Upper lobe of left lung (tissue), 6 donors: ENCODE measurements at regions not wholly inside any gene's neighbourhood (a gene's known extent, or its start where the extent isn't known, plus 50 kb on each side); places are given as distances from the start of the nearest gene placed in this dataset.

Experiments used
- ATAC-seq, 2 donors: fragments of 200-7000 bp; cut with Tn5 transposase; one replicate each; pipeline ENCODE4 v1.9.1; 2022; ENCODE audit warnings: mild to moderate bottlenecking in 2 of 2, moderate library complexity in 2 of 2; ENCODE audit not compliant: low FRiP score in 2 of 2
- DNase-seq, 2 donors: peaks; one replicate each; pipeline ENCODE4 v3.0.0-alpha.2; 2019 to 2020
- H3K27ac ChIP-seq, 4 donors: fragments of 200-600 bp; sonication (generic); one replicate each; pipeline ENCODE4 v1.5.1; 2016 to 2019
- H3K27me3 ChIP-seq, 4 donors: fragments of 200-600 bp; sonication (generic); one replicate each; pipeline ENCODE4 v1.5.1; 2017 to 2019
- H3K36me3 ChIP-seq, 4 donors: fragments of 200-600 bp; sonication (generic); one replicate each; pipeline ENCODE4 v1.5.1; 2016 to 2019
- H3K4me1 ChIP-seq, 4 donors: fragments of 200-600 bp; sonication (generic); one replicate each; pipeline ENCODE4 v1.5.1; 2018 to 2019
- H3K4me3 ChIP-seq, 4 donors: fragments of 200-600 bp; sonication (generic); one replicate each; pipeline ENCODE4 v1.5.1; 2017 to 2019; ENCODE audit warnings: mild to moderate bottlenecking in 2 of 4, moderate library complexity in 1 of 4
- H3K9me3 ChIP-seq, 4 donors: fragments of 200-600 bp; sonication (generic); one replicate each; pipeline ENCODE4 v1.5.1; 2018 to 2019
- EP300 ChIP-seq, 4 donors: sonication (generic); formaldehyde crosslinking; IDR thresholded peaks; one replicate each; pipeline ENCODE4 v1.5.1; 2017; ENCODE audit warnings: antibody characterized with exemption in 4 of 4, control low read depth in 2 of 4
- POLR2A ChIP-seq, 4 donors: fragments of 450-650 bp; IDR thresholded peaks; one replicate each; pipeline ENCODE4 v1.5.1; 2016 to 2017; ENCODE audit warnings: antibody characterized with exemption in 4 of 4, mild to moderate bottlenecking in 2 of 4
- POLR2AphosphoS5 ChIP-seq, 2 donors: sonication (generic); formaldehyde crosslinking; IDR thresholded peaks; one replicate each; pipeline ENCODE4 v1.5.1; 2017; ENCODE audit warnings: antibody characterized with exemption in 2 of 2
- WGBS, 2 donors: methylation state at CpG; one replicate each; pipeline ENCODE4 v1.1.5; 2017 to 2018; 5-methylcytosine and 5-hydroxymethylcytosine counted together
- TF ChIP-seq, protein P1 (sequence below), 6 experiments: fragments of 450-650 bp in 4 of 6; fragments of 200-600 bp in 2 of 6; sonication (generic) in 2 of 6; IDR thresholded peaks; one replicate each; pipeline ENCODE4 v1.5.1; 2016 to 2019; ENCODE audit warnings: antibody characterized with exemption in 6 of 6
- donor health status: DM: no; HTN: no; CAD: no; lungs with moderate emphysema.
- donor health status: DM: no; HTN: yes; CAD: no; lungs with severe emphysema.

DNA sequence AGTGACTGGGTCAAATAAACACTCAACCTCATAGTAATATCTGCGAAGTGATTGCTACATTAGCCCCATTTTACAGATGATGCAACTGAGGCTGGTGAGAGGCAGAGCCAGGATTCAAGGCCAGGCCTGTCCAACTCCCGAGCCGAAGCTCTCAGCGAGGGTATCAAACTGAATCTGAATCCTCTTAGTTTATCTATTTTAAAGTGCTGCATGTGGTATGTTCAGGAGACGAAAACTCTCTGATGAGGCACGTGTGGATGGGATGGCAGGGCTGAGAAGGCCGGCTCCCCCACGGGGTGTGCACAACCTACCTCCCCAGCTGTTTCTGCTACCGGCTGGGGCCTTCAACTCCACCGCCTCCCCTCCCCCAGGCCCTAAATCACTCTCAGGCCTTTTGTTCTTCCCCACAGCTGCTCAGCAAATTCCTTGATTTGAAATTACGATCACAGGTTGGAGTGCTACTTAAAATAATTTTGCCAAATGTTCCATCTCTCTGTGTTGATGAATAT is 171.8 kb downstream of the TOMM20 start:
- Histone ChIP-seq H3K27me3 (no peaks in the 10 kb centered on the region), H3K9me3 (no peaks in the 10 kb centered on the region), H3K27ac (peak overlapping the region in 2 of 4 donors; percentile 60 to 85), H3K4me1 (peaks cover 41 to 67% (median 49%) of the 10 kb centered on the region in 4 donors), H3K36me3 (no peaks in the 10 kb centered on the region), H3K4me3 (no peak overlapping the region)
- 79 to 86% methylated on average over 11 of the region's 11 CpGs for WGBS, 2 donors
- TF ChIP-seq, protein P1, sequence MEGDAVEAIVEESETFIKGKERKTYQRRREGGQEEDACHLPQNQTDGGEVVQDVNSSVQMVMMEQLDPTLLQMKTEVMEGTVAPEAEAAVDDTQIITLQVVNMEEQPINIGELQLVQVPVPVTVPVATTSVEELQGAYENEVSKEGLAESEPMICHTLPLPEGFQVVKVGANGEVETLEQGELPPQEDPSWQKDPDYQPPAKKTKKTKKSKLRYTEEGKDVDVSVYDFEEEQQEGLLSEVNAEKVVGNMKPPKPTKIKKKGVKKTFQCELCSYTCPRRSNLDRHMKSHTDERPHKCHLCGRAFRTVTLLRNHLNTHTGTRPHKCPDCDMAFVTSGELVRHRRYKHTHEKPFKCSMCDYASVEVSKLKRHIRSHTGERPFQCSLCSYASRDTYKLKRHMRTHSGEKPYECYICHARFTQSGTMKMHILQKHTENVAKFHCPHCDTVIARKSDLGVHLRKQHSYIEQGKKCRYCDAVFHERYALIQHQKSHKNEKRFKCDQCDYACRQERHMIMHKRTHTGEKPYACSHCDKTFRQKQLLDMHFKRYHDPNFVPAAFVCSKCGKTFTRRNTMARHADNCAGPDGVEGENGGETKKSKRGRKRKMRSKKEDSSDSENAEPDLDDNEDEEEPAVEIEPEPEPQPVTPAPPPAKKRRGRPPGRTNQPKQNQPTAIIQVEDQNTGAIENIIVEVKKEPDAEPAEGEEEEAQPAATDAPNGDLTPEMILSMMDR (IDR thresholded peaks at IDR 0.05) = no peak
- TF ChIP-seq POLR2AphosphoS5 (IDR thresholded peaks at IDR 0.05) (no peak), POLR2A (IDR thresholded peaks at IDR 0.05) (no peak), EP300 (IDR thresholded peaks at IDR 0.05) (no peak)
- ATAC-seq = no peak
- no peak for DNase-seq

DNA sequence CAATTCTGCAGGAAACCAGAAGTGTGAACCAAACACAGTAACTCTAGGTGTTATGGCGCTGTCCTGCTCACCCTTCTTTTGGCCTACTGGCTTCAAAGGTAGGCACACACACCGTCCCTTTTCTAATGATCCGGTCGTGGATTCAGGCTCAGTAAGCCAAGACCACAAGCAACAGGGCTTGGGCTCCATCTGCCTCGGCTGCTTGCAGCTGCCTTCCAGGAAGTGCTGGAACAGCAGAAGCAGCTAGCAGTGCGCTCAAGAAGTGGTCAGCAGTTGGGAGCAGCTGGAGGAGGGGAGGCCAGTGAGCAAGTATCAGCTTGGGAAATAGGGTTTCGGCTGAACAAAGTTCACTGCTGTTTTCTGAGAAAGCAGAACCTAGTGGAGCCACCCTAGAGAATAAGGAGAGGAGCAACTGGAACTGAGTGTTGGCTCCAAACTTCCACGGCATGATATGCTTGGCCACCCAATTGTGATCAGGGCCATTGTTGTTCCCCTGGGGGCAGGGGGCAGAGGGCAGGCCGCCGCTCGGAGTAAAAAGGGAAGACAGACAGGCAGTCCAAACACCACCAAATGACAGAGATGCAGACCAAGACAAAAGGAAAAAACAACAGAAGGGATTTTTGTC is 173.4 kb downstream of the TOMM20 start:
- Histone ChIP-seq H3K27ac (peak overlapping the region; percentile 72 to 85 (median 76)), H3K27me3 (no peaks in the 10 kb centered on the region), H3K9me3 (no peaks in the 10 kb centered on the region), H3K4me3 (no peak overlapping the region), H3K4me1 (peaks cover 26 to 50% (median 33%) of the 10 kb centered on the region in 4 donors), H3K36me3 (no peaks in the 10 kb centered on the region)
- peak; percentile 79 to 86 for TF ChIP-seq POLR2AphosphoS5 (IDR thresholded peaks at IDR 0.05)
- TF ChIP-seq, protein P1 (IDR thresholded peaks at IDR 0.05) = no peak
- TF ChIP-seq POLR2A (IDR thresholded peaks at IDR 0.05) = peak in 1 of 4 donors; percentile 65
- TF ChIP-seq EP300 (IDR thresholded peaks at IDR 0.05) = peak in 1 of 4 donors; percentile 66
- ATAC-seq (peak; percentile 65 to 89), DNase-seq (peak in 1 of 2 donors; percentile 85)
- WGBS, 2 donors = 51% methylated on average over 11 of the region's 11 CpGs

DNA sequence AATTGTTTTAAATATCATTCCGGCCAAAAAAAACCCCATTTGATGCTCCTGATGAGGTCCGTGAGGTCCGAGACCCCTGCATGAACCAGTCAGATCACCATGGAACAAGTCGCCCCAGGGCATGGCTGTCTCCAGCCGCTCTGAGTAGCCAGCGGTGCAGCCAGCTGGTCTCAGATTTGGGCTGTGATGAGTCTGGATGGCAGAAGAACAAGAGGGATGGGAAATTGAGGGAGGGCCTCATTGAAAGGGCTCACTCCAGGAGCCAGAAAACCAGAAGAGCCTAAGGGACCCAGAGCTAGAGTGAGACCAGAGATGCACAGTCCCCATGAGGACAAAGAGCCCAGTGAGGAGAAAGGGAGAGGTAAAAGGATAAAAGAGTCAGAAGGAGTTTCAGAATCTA is 174.0 kb downstream of the TOMM20 start:
- peaks cover 24 to 44% (median 28%) of the 10 kb centered on the region in 4 donors for H3K4me1 ChIP-seq
- no peak for DNase-seq
- TF ChIP-seq, protein P1 (IDR thresholded peaks at IDR 0.05) = no peak
- TF ChIP-seq POLR2AphosphoS5 (IDR thresholded peaks at IDR 0.05) = no peak
- TF ChIP-seq EP300 (IDR thresholded peaks at IDR 0.05) = no peak
- no peak for TF ChIP-seq POLR2A (IDR thresholded peaks at IDR 0.05)
- peak overlapping the region; percentile 72 to 85 (median 76) for H3K27ac ChIP-seq
- no peaks in the 10 kb centered on the region for H3K36me3 ChIP-seq
- no peaks in the 10 kb centered on the region for H3K27me3 ChIP-seq
- H3K9me3 ChIP-seq = no peaks in the 10 kb centered on the region
- 92 to 99% methylated on average over 6 of the region's 6 CpGs for WGBS, 2 donors
- no peak overlapping the region for H3K4me3 ChIP-seq
- no peak for ATAC-seq

DNA sequence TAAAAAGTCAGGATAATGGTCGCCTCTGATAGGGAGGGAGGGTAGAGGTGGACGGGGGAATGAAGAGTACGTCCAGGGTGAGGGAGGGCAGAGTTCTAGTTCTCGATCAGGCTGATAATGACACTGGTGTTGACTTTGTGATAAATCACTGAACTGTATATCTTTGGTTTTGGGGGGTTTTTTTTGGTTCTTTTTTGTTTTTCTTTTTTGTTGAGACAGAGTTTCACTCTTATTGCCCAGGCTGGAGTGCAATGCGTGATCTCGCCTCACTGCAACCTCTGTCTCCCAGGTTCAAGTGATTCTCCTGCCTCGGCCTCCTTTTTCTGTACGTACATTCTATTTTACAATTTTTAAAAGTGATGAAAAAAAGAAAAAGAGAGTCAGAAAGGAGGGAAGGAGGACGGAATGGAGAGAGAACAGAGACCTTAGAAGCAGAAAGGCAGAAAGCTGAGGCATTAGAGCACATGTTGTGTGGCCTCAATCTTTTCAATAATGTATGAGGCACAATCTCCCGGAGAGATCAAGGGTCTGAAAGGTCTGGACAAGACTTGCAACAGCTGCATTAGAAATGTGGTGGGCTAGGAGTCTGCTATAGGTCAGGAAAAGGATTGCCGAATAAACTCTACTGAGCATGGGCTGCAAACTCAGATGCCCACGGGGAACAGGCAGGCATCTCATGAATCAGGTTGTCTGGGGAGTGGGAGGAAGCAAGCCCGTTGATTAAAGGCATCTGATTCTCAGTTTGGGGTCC is 174.8 kb downstream of the TOMM20 start:
- H3K9me3 ChIP-seq = peaks cover 0 to 5% (median 0%) of the 10 kb centered on the region in 4 donors
- WGBS, 2 donors = 81 to 83% methylated on average over 13 of the region's 13 CpGs
- DNase-seq (no peak), ATAC-seq (no peak)
- H3K4me1 ChIP-seq = peaks cover 23 to 36% (median 24%) of the 10 kb centered on the region in 4 donors
- TF ChIP-seq EP300 (IDR thresholded peaks at IDR 0.05) = no peak
- TF ChIP-seq POLR2AphosphoS5 (IDR thresholded peaks at IDR 0.05) = no peak
- TF ChIP-seq, protein P1 (IDR thresholded peaks at IDR 0.05) = no peak
- no peak for TF ChIP-seq POLR2A (IDR thresholded peaks at IDR 0.05)
- H3K36me3 ChIP-seq = no peaks in the 10 kb centered on the region
- H3K27me3 ChIP-seq = no peaks in the 10 kb centered on the region
- H3K27ac ChIP-seq = peak overlapping the region in 3 of 4 donors; percentile 74 to 85 (median 78)
- H3K4me3 ChIP-seq = no peak overlapping the region
